Subcutaneous abdominal adipose tissue (tissue), 5 donors: ENCODE measurements at regions not wholly inside any gene's neighbourhood (a gene's known extent, or its start where the extent isn't known, plus 50 kb on each side); places are given as distances from the start of the nearest gene placed in this dataset.

Experiments used
- H3K27ac ChIP-seq: one replicate; pipeline ENCODE4 v1.7.0; 2013; ENCODE audit warnings: low read depth, mild to moderate bottlenecking, inconsistent platforms, low read length, moderate library complexity
- H3K27me3 ChIP-seq, 5 donors: one replicate each; pipeline ENCODE4 v1.7.0; 2013; ENCODE audit warnings: low read length in 5 of 5, inconsistent platforms in 1 of 5; ENCODE audit not compliant: control insufficient read depth in 5 of 5, insufficient read depth in 4 of 5
- H3K36me3 ChIP-seq, 5 donors: one replicate each; pipeline ENCODE4 v1.7.0; 2013; ENCODE audit warnings: low read length in 5 of 5; ENCODE audit not compliant: control insufficient read depth in 5 of 5, insufficient read depth in 5 of 5
- H3K4me1 ChIP-seq, 5 donors: one replicate each; pipeline ENCODE4 v1.7.0; 2013; ENCODE audit warnings: low read length in 5 of 5, mild to moderate bottlenecking in 3 of 5, moderate library complexity in 1 of 5; ENCODE audit not compliant: control insufficient read depth in 5 of 5, insufficient read depth in 5 of 5
- H3K4me3 ChIP-seq, 5 donors: one replicate each; pipeline ENCODE4 v1.7.0; 2013; ENCODE audit warnings: low read length in 5 of 5, low read depth in 1 of 5
- H3K9ac ChIP-seq, 5 donors: one replicate each; pipeline ENCODE4 v1.7.0; 2013; ENCODE audit warnings: low read length in 5 of 5, mild to moderate bottlenecking in 4 of 5, moderate library complexity in 3 of 5
- H3K9me3 ChIP-seq, 5 donors: one replicate each; pipeline ENCODE4 v1.7.0; 2013; ENCODE audit warnings: low read length in 5 of 5; ENCODE audit not compliant: control insufficient read depth in 5 of 5
- donor health status: healthy.
- donor health status: healthy.
- donor health status: healthy.
- donor health status: healthy.
- donor health status: healthy.

- Histone ChIP-seq H3K36me3 (no peaks in the 10 kb centered on the region), H3K4me3 (no peak overlapping the region), H3K27ac (no peak overlapping the region), H3K9ac (no peak overlapping the region), H3K9me3 (no peaks in the 10 kb centered on the region), H3K27me3 (no peaks in the 10 kb centered on the region), H3K4me1 (no peaks in the 10 kb centered on the region)
Measured at GRCh38 chr10:62647375-62648092, 157.0 kb upstream of the ADO start.

GRCh38 chr10:62648921-62649320 lies 155.6 kb upstream of the ADO start:
- Histone ChIP-seq H3K4me1 (no peaks in the 10 kb centered on the region), H3K9me3 (no peaks in the 10 kb centered on the region), H3K27me3 (no peaks in the 10 kb centered on the region), H3K9ac (no peak overlapping the region), H3K27ac (no peak overlapping the region), H3K4me3 (no peak overlapping the region), H3K36me3 (no peaks in the 10 kb centered on the region)

- H3K9me3 ChIP-seq = peaks cover 0 to 3% (median 0%) of the 10 kb centered on the region in 5 donors
- no peak overlapping the region for H3K9ac ChIP-seq
- H3K36me3 ChIP-seq = no peaks in the 10 kb centered on the region
- H3K27ac ChIP-seq = no peak overlapping the region
- no peak overlapping the region for H3K4me3 ChIP-seq
- H3K27me3 ChIP-seq = no peaks in the 10 kb centered on the region
- no peaks in the 10 kb centered on the region for H3K4me1 ChIP-seq
Measured at GRCh38 chr10:62650411-62650810, 154.1 kb upstream of the ADO start.

GRCh38 chr10:62651341-62651740 lies 153.2 kb upstream of the ADO start:
- H3K9ac ChIP-seq = no peak overlapping the region
- H3K4me3 ChIP-seq = no peak overlapping the region
- no peaks in the 10 kb centered on the region for H3K36me3 ChIP-seq
- no peaks in the 10 kb centered on the region for H3K27me3 ChIP-seq
- H3K27ac ChIP-seq = no peak overlapping the region
- H3K9me3 ChIP-seq = peaks cover 0 to 3% (median 0%) of the 10 kb centered on the region in 5 donors
- no peaks in the 10 kb centered on the region for H3K4me1 ChIP-seq

- H3K27me3 ChIP-seq = no peaks in the 10 kb centered on the region
- no peak overlapping the region for H3K27ac ChIP-seq
- no peaks in the 10 kb centered on the region for H3K36me3 ChIP-seq
- no peak overlapping the region for H3K4me3 ChIP-seq
- no peaks in the 10 kb centered on the region for H3K4me1 ChIP-seq
- H3K9me3 ChIP-seq = peaks cover 0 to 3% (median 0%) of the 10 kb centered on the region in 5 donors
- H3K9ac ChIP-seq = no peak overlapping the region
Measured at GRCh38 chr10:62652114-62652513, 152.4 kb upstream of the ADO start.

GRCh38 chr10:62652564-62652963 lies 152.0 kb upstream of the ADO start:
- Histone ChIP-seq H3K36me3 (no peaks in the 10 kb centered on the region), H3K27me3 (no peaks in the 10 kb centered on the region), H3K9me3 (peaks cover 0 to 3% (median 0%) of the 10 kb centered on the region in 5 donors), H3K4me1 (peaks cover 0 to 1% (median under 1%) of the 10 kb centered on the region in 5 donors), H3K27ac (no peak overlapping the region), H3K4me3 (no peak overlapping the region), H3K9ac (no peak overlapping the region)

GRCh38 chr10:62653254-62653653 lies 151.3 kb upstream of the ADO start:
- H3K27ac ChIP-seq = no peak overlapping the region
- H3K4me1 ChIP-seq = peaks cover 0 to 8% (median 7%) of the 10 kb centered on the region in 5 donors
- H3K36me3 ChIP-seq = no peaks in the 10 kb centered on the region
- peaks cover 0 to 3% (median 0%) of the 10 kb centered on the region in 5 donors for H3K9me3 ChIP-seq
- H3K9ac ChIP-seq = no peak overlapping the region
- no peaks in the 10 kb centered on the region for H3K27me3 ChIP-seq
- H3K4me3 ChIP-seq = no peak overlapping the region

GRCh38 chr10:62654966-62655336 lies 149.6 kb upstream of the ADO start:
- H3K9ac ChIP-seq = no peak overlapping the region
- no peak overlapping the region for H3K4me3 ChIP-seq
- H3K4me1 ChIP-seq = peaks cover 0 to 18% (median 16%) of the 10 kb centered on the region in 5 donors
- no peak overlapping the region for H3K27ac ChIP-seq
- H3K36me3 ChIP-seq = no peaks in the 10 kb centered on the region
- peaks cover 0 to 3% (median 0%) of the 10 kb centered on the region in 5 donors for H3K9me3 ChIP-seq
- no peaks in the 10 kb centered on the region for H3K27me3 ChIP-seq

GRCh38 chr10:62655337-62655994 lies 149.1 kb upstream of the ADO start:
- Histone ChIP-seq H3K9ac (no peak overlapping the region), H3K9me3 (peaks cover 0 to 3% (median 0%) of the 10 kb centered on the region in 5 donors), H3K4me1 (peaks cover 0 to 18% (median 16%) of the 10 kb centered on the region in 5 donors), H3K4me3 (no peak overlapping the region), H3K27ac (no peak overlapping the region), H3K36me3 (no peaks in the 10 kb centered on the region), H3K27me3 (no peaks in the 10 kb centered on the region)

- peaks cover 0 to 3% (median 0%) of the 10 kb centered on the region in 5 donors for H3K9me3 ChIP-seq
- no peak overlapping the region for H3K27ac ChIP-seq
- no peaks in the 10 kb centered on the region for H3K36me3 ChIP-seq
- H3K4me3 ChIP-seq = no peak overlapping the region
- peaks cover 0 to 18% (median 16%) of the 10 kb centered on the region in 5 donors for H3K4me1 ChIP-seq
- H3K27me3 ChIP-seq = no peaks in the 10 kb centered on the region
- H3K9ac ChIP-seq = no peak overlapping the region
Measured at GRCh38 chr10:62657244-62657835, 147.2 kb upstream of the ADO start.
